HG03520 (cell line): ENCODE measurements at regions not wholly inside any gene's neighbourhood (a gene's known extent, or its start where the extent isn't known, plus 50 kb on each side); places are given as distances from the start of the nearest gene placed in this dataset.
"Not testable (repeated sequence)": the region's sequence is repeated elsewhere in the genome, so short reads cannot be mapped to it uniquely, and the experiment has no call there.

Experiments used
- ATAC-seq: cut with Tn5 transposase; IDR thresholded peaks from one replicate; pipeline ENCODE4 v1.9.1; 2021; ENCODE audit warnings: mild to moderate bottlenecking, moderate library complexity; ENCODE audit not compliant: unreplicated experiment

GRCh38 chr20:57985278-57985677, 243.2 kb downstream of the ANKRD60 start:
- no peak for ATAC-seq

GRCh38 chr20:57983082-57983481, 245.4 kb downstream of the ANKRD60 start:
- ATAC-seq = no peak

- ATAC-seq = no peak
Observed at GRCh38 chr20:57980506-57980905, 247.9 kb downstream of the ANKRD60 start.

GRCh38 chr20:57977569-57977968, 250.9 kb downstream of the ANKRD60 start:
- no peak for ATAC-seq

GRCh38 chr20:57977141-57977540, 251.3 kb downstream of the ANKRD60 start:
- no peak for ATAC-seq

GRCh38 chr20:57974863-57975262, 253.6 kb downstream of the ANKRD60 start:
- ATAC-seq = no peak

GRCh38 chr20:57973886-57974285, 254.6 kb downstream of the ANKRD60 start:
- ATAC-seq = no peak

- not testable (repeated sequence) for ATAC-seq
Observed at GRCh38 chr20:57971583-57971982, 256.9 kb downstream of the ANKRD60 start.

GRCh38 chr20:57970856-57971255, 257.6 kb downstream of the ANKRD60 start:
- ATAC-seq = no peak

GRCh38 chr20:57970116-57970515, 258.3 kb downstream of the ANKRD60 start:
- ATAC-seq = no peak

GRCh38 chr20:57968120-57968519, 258.3 kb upstream of the PMEPA1 start:
- no peak for ATAC-seq

GRCh38 chr20:57967364-57967763, 257.5 kb upstream of the PMEPA1 start:
- ATAC-seq = no peak

- no peak for ATAC-seq
Observed at GRCh38 chr20:57966620-57967019, 256.8 kb upstream of the PMEPA1 start.

- ATAC-seq = no peak
Observed at GRCh38 chr20:57965441-57965840, 255.6 kb upstream of the PMEPA1 start.

- no peak for ATAC-seq
Observed at GRCh38 chr20:57964011-57964862, 254.4 kb upstream of the PMEPA1 start.

GRCh38 chr20:57960803-57961575, 251.2 kb upstream of the PMEPA1 start:
- no peak for ATAC-seq

GRCh38 chr20:57959589-57959988, 249.8 kb upstream of the PMEPA1 start:
- no peak for ATAC-seq

GRCh38 chr20:57959018-57959417, 249.2 kb upstream of the PMEPA1 start:
- ATAC-seq = no peak

- ATAC-seq = no peak
Observed at GRCh38 chr20:57958050-57958420, 248.2 kb upstream of the PMEPA1 start.

- ATAC-seq = no peak
Observed at GRCh38 chr20:57957411-57958049, 247.7 kb upstream of the PMEPA1 start.

GRCh38 chr20:57953638-57954037, 243.8 kb upstream of the PMEPA1 start:
- no peak for ATAC-seq

- ATAC-seq = no peak
Observed at GRCh38 chr20:57952136-57952535, 242.3 kb upstream of the PMEPA1 start.
